PC-9 (cell line): ENCODE measurements at regions not wholly inside any gene's neighbourhood (a gene's known extent, or its start where the extent isn't known, plus 50 kb on each side); places are given as distances from the start of the nearest gene placed in this dataset.

Experiments used
- BruUV-seq: library from RNA; stranded (reverse); fragments of 400-500 nt; replicated peaks from 2 replicates; lab custom pipeline; 2021; lab: Mats Ljungman, UMichigan
- CTCF ChIA-PET: fragments of 300-600 bp; sonication (Branson Sonifier 250); formaldehyde crosslinking; loops from one replicate; lab custom pipeline; 2022; ENCODE audit warnings: antibody characterized with exemption; lab: Charles Lee
- POLR2A ChIA-PET: fragments of 300-600 bp; sonication (Branson Sonifier 250); formaldehyde crosslinking; loops from one replicate; lab custom pipeline; 2022; ENCODE audit warnings: antibody characterized with exemption; ENCODE audit not compliant: unreplicated experiment; lab: Charles Lee
- DNase-seq, 2 experiments: peaks; one replicate each; pipeline versions ENCODE4 v3.0.0 to v3.0.0-alpha.2; 2015 to 2022; ENCODE audit warnings: mixed read lengths in 1 of 2
- H2AFZ ChIP-seq: fragments of 200-600 bp; sonication (generic); 2 replicates; pipeline ENCODE4 v1.8.1; 2017; ENCODE audit warnings: antibody characterized with exemption
- H3F3A ChIP-seq: fragments of 200-600 bp; sonication (generic); 2 replicates; pipeline ENCODE4 v1.8.1; 2017; ENCODE audit warnings: antibody characterized with exemption, mild to moderate bottlenecking, low read depth; ENCODE audit not compliant: insufficient read depth
- H3K27ac ChIP-seq: fragments of 200-600 bp; sonication (generic); 2 replicates; pipeline ENCODE4 v1.6.1; 2016; ENCODE audit warnings: mixed run types
- H3K27me3 ChIP-seq: fragments of 200-600 bp; sonication (generic); 2 replicates; pipeline ENCODE4 v1.6.1; 2016; ENCODE audit warnings: low read depth, mixed run types; ENCODE audit not compliant: insufficient read depth
- H3K36me3 ChIP-seq: fragments of 200-600 bp; sonication (generic); 2 replicates; pipeline ENCODE4 v1.6.1; 2016; ENCODE audit warnings: low read depth, mixed run types
- H3K4me1 ChIP-seq: fragments of 200-600 bp; sonication (generic); replicated peaks from 2 replicates; pipeline ENCODE4 v1.6.1; 2016; ENCODE audit warnings: mixed run types; ENCODE audit not compliant: insufficient read depth
- H3K4me2 ChIP-seq: fragments of 200-600 bp; sonication (generic); 2 replicates; pipeline ENCODE4 v1.6.1; 2017; ENCODE audit warnings: mixed run types
- H3K4me3 ChIP-seq: fragments of 200-600 bp; sonication (generic); 2 replicates; pipeline ENCODE4 v1.6.1; 2016; ENCODE audit warnings: mixed run types
- H3K79me2 ChIP-seq: fragments of 200-600 bp; sonication (generic); 2 replicates; pipeline ENCODE4 v1.6.1; 2017; ENCODE audit warnings: low read depth, mixed run types
- H3K9me2 ChIP-seq: fragments of 200-600 bp; sonication (generic); 2 replicates; pipeline ENCODE4 v1.8.1; 2017; ENCODE audit warnings: mild to moderate bottlenecking; ENCODE audit not compliant: insufficient read depth
- H3K9me3 ChIP-seq: fragments of 200-600 bp; sonication (generic); 2 replicates; pipeline ENCODE4 v1.8.1; 2016; ENCODE audit warnings: low read depth; ENCODE audit not compliant: insufficient read depth
- H4K20me1 ChIP-seq: fragments of 200-600 bp; sonication (generic); 2 replicates; pipeline ENCODE4 v1.8.1; 2017; ENCODE audit not compliant: insufficient read depth
- CTCF ChIP-seq: fragments of 200-600 bp; sonication (generic); conservative IDR thresholded peaks from 2 replicates; pipeline ENCODE4 v1.6.1; 2017; ENCODE audit warnings: mixed run types, antibody characterized with exemption, mild to moderate bottlenecking, moderate library complexity
- EZH2 ChIP-seq: fragments of 200-600 bp; sonication (generic); IDR thresholded peaks from 2 replicates; pipeline ENCODE4 v1.8.0; 2017; ENCODE audit warnings: antibody characterized with exemption, low read depth
- intact Hi-C: fragments of 100-400 bp; cut with micrococcal nuclease; formaldehyde crosslinking; loops from one replicate; pipeline ENCODE4 v1.10.0; 2022; ENCODE audit not compliant: unreplicated experiment

DNA sequence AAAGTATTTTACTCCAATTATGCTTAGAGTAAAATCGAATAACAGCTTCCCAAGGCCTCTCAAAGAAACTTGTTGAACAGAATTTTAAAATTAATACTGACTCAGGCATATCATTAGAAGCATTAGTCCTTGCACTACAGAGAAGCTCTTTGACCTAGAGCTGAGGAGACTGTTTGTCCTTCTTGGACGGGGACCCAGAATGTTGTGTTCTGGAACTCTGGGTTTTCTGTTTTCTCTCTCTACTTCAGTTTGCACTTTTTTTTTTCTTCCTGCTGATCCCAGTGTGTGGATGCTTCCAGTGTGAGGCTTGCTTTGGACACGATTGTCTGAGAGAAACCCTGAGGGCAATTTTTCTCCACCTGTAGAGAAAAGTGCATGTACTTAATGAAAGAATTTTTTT lies 847.6 kb downstream of the SOCS6 start:
- Histone ChIP-seq H2AFZ (no peak overlapping the region), H3K36me3 (no peaks in the 10 kb centered on the region), H3K4me1 (no peaks in the 10 kb centered on the region), H3K9me3 (no peaks in the 10 kb centered on the region), H3K9me2 (no peaks in the 10 kb centered on the region), H3K27me3 (no peaks in the 10 kb centered on the region), H4K20me1 (no peaks in the 10 kb centered on the region), H3K79me2 (no peaks in the 10 kb centered on the region), H3F3A (no peaks in the 10 kb centered on the region), H3K4me3 (no peak overlapping the region), H3K4me2 (no peak overlapping the region), H3K27ac (no peak overlapping the region)
- CTCF ChIA-PET, result no interaction called here
- intact Hi-C loops, result no loop called here
- TF ChIP-seq EZH2 (no peak), CTCF (no peak)
- no TSS peak for BruUV-seq
- POLR2A ChIA-PET, result no interaction called here
- DNase-seq, result no peak

DNA sequence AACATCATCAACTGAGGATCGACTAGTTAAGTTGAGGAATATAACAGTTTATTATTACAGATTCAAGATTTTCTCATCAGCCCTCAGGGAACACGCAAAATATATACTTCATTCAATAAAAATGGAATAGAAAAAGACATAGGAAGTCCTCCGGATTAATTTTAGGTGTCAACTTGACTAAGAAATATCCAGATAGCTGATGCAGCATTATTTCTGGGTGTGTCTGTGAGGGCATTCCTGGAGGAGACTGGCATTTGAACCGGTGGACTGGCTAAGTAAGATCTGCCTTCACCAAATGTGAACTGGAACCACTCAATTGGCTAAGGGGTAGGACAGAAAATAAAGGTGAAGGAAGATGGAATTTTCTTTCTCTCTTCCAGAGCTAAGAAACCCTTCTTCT lies 845.3 kb downstream of the SOCS6 start:
- H3K27ac ChIP-seq, result no peak overlapping the region
- intact Hi-C loops, result no loop called here
- ChIA-PET CTCF (no interaction called here), POLR2A (no interaction called here)
- BruUV-seq, result no TSS peak
- H3K79me2 ChIP-seq, result no peaks in the 10 kb centered on the region
- no peaks in the 10 kb centered on the region for H3F3A ChIP-seq
- H3K4me2 ChIP-seq, result no peak overlapping the region
- H4K20me1 ChIP-seq, result no peaks in the 10 kb centered on the region
- H3K4me3 ChIP-seq, result no peak overlapping the region
- H3K9me2 ChIP-seq, result no peaks in the 10 kb centered on the region
- no peaks in the 10 kb centered on the region for H3K27me3 ChIP-seq
- no peak for DNase-seq
- H2AFZ ChIP-seq, result no peak overlapping the region; the same call in 1 of the 2 replicates
- no peaks in the 10 kb centered on the region for H3K36me3 ChIP-seq
- TF ChIP-seq CTCF (no peak), EZH2 (no peak)
- no peaks in the 10 kb centered on the region for H3K4me1 ChIP-seq
- no peaks in the 10 kb centered on the region for H3K9me3 ChIP-seq

GRCh38 chr18:71131918-71132317 lies 843.1 kb downstream of the SOCS6 start:
- Histone ChIP-seq H3F3A (no peaks in the 10 kb centered on the region), H3K4me1 (no peaks in the 10 kb centered on the region), H4K20me1 (no peaks in the 10 kb centered on the region), H2AFZ (no peak overlapping the region), H3K9me3 (no peaks in the 10 kb centered on the region), H3K36me3 (no peaks in the 10 kb centered on the region), H3K4me2 (no peak overlapping the region), H3K9me2 (0 out of 2 replicates have a peak, but pooled peaks cover 3% of the 10 kb centered on the region), H3K27me3 (no peaks in the 10 kb centered on the region), H3K79me2 (no peaks in the 10 kb centered on the region), H3K4me3 (no peak overlapping the region), H3K27ac (no peak overlapping the region)
- TF ChIP-seq CTCF (no peak), EZH2 (no peak)
- DNase-seq, result no peak
- intact Hi-C loops, result no loop called here
- POLR2A ChIA-PET, result no interaction called here
- BruUV-seq, result no TSS peak
- CTCF ChIA-PET, result no interaction called here
